Suprapubic skin (tissue), 4 donors: ENCODE measurements at regions not wholly inside any gene's neighbourhood (a gene's known extent, or its start where the extent isn't known, plus 50 kb on each side); places are given as distances from the start of the nearest gene placed in this dataset.
"Not testable (repeated sequence)": the region's sequence is repeated elsewhere in the genome, so short reads cannot be mapped to it uniquely, and the experiment has no call there.

Experiments used
- DNase-seq, 2 donors: peaks; one replicate each; pipeline ENCODE4 v3.0.0-alpha.2; 2019; ENCODE audit warnings: low spot score in 2 of 2
- H3K27ac ChIP-seq: fragments of 200-600 bp; sonication (generic); one replicate; pipeline ENCODE4 v1.5.1; 2019
- H3K27me3 ChIP-seq: fragments of 200-600 bp; sonication (generic); one replicate; pipeline ENCODE4 v1.5.1; 2019
- H3K36me3 ChIP-seq: fragments of 200-600 bp; sonication (generic); one replicate; pipeline ENCODE4 v1.5.1; 2019
- H3K4me1 ChIP-seq: fragments of 200-600 bp; sonication (generic); one replicate; pipeline ENCODE4 v1.5.1; 2019
- H3K4me3 ChIP-seq: fragments of 200-600 bp; sonication (generic); one replicate; pipeline ENCODE4 v1.5.1; 2019; ENCODE audit warnings: mild to moderate bottlenecking
- H3K9me3 ChIP-seq: fragments of 200-600 bp; sonication (generic); one replicate; pipeline ENCODE4 v1.5.1; 2019
- EP300 ChIP-seq: sonication (generic); formaldehyde crosslinking; IDR thresholded peaks from one replicate; pipeline ENCODE4 v1.6.1; 2017; ENCODE audit warnings: antibody characterized with exemption
- POLR2A ChIP-seq, 2 donors: fragments of 450-650 bp; IDR thresholded peaks; one replicate each; pipeline ENCODE4 v1.6.1; 2017; ENCODE audit warnings: antibody characterized with exemption in 2 of 2, mild to moderate bottlenecking in 2 of 2, moderate library complexity in 2 of 2
- POLR2AphosphoS5 ChIP-seq, 3 donors: sonication (generic); formaldehyde crosslinking; IDR thresholded peaks; one replicate each; pipeline ENCODE4 v1.6.1; 2017; ENCODE audit warnings: antibody characterized with exemption in 3 of 3
- WGBS: methylation state at CpG from one replicate; pipeline ENCODE4 v1.1.5; 2018; 5-methylcytosine and 5-hydroxymethylcytosine counted together
- TF ChIP-seq, protein P1 (sequence below), 2 donors: fragments of 200-600 bp in 1 of 2; fragments of 450-650 bp in 1 of 2; sonication (generic) in 1 of 2; IDR thresholded peaks; one replicate each; pipeline ENCODE4 v1.5.1; 2016 to 2019; ENCODE audit warnings: antibody characterized with exemption in 2 of 2, mild to moderate bottlenecking in 1 of 2, moderate library complexity in 1 of 2

DNA sequence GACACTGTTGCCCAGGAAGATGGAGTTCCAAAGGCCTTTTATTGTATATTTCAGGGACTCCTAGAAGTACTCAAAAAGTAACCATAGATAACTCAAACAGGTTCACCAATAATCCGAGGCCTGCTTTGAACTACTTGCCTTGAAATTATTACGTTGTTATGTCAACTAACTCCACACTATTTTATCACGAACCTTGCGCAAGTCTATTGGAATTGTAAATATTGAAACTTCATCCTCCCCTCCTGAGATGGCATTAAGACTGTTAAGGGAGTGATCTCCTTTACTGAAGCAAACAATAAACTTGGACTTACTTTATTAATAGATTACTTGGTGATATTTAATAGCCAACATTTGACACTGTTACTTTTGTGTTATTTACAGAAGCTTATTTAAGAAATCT is 199.6 kb upstream of the GADL1 start:
- peaks cover 4% of the 10 kb centered on the region for H3K4me1 ChIP-seq
- H3K4me3 ChIP-seq: no peak overlapping the region
- H3K27me3 ChIP-seq: no peaks in the 10 kb centered on the region
- TF ChIP-seq EP300 (no peak), POLR2A (IDR thresholded peaks at IDR 0.05) (no peak), POLR2AphosphoS5 (IDR thresholded peaks at IDR 0.05) (no peak)
- TF ChIP-seq, protein P1, sequence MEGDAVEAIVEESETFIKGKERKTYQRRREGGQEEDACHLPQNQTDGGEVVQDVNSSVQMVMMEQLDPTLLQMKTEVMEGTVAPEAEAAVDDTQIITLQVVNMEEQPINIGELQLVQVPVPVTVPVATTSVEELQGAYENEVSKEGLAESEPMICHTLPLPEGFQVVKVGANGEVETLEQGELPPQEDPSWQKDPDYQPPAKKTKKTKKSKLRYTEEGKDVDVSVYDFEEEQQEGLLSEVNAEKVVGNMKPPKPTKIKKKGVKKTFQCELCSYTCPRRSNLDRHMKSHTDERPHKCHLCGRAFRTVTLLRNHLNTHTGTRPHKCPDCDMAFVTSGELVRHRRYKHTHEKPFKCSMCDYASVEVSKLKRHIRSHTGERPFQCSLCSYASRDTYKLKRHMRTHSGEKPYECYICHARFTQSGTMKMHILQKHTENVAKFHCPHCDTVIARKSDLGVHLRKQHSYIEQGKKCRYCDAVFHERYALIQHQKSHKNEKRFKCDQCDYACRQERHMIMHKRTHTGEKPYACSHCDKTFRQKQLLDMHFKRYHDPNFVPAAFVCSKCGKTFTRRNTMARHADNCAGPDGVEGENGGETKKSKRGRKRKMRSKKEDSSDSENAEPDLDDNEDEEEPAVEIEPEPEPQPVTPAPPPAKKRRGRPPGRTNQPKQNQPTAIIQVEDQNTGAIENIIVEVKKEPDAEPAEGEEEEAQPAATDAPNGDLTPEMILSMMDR (IDR thresholded peaks at IDR 0.05): no peak
- H3K27ac ChIP-seq: no peak overlapping the region
- H3K9me3 ChIP-seq: no peaks in the 10 kb centered on the region
- no peaks in the 10 kb centered on the region for H3K36me3 ChIP-seq
- 91% methylated on average over 4 of the region's 4 CpGs for WGBS
- DNase-seq: no peak

DNA sequence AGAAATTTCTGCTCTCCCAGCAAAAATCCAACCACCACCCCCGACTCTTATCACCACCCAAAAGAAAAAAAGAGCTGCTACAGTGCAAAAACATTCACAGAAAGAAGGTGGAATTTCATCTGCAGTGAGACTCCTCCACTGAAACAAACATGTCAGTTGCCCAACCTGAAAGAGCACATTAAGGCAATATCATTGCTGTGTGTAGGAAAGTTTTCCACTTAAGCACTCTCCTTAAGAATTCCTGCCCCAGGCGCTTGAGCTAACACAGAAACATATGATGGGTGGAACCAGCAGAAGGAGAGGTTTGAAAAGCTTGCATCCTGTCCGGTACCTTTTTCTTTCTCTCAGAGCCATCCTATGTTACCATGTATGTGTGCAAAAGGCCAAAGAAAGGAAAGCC is 200.8 kb upstream of the GADL1 start:
- Histone ChIP-seq H3K27me3 (no peaks in the 10 kb centered on the region), H3K4me1 (peaks cover 4% of the 10 kb centered on the region), H3K36me3 (no peaks in the 10 kb centered on the region), H3K4me3 (no peak overlapping the region), H3K9me3 (no peaks in the 10 kb centered on the region), H3K27ac (no peak overlapping the region)
- no peak for DNase-seq
- WGBS: 55% methylated on average over 3 of the region's 3 CpGs
- TF ChIP-seq POLR2AphosphoS5 (IDR thresholded peaks at IDR 0.05) (no peak), EP300 (no peak), POLR2A (IDR thresholded peaks at IDR 0.05) (no peak)
- TF ChIP-seq, protein P1 (IDR thresholded peaks at IDR 0.05): no peak

DNA sequence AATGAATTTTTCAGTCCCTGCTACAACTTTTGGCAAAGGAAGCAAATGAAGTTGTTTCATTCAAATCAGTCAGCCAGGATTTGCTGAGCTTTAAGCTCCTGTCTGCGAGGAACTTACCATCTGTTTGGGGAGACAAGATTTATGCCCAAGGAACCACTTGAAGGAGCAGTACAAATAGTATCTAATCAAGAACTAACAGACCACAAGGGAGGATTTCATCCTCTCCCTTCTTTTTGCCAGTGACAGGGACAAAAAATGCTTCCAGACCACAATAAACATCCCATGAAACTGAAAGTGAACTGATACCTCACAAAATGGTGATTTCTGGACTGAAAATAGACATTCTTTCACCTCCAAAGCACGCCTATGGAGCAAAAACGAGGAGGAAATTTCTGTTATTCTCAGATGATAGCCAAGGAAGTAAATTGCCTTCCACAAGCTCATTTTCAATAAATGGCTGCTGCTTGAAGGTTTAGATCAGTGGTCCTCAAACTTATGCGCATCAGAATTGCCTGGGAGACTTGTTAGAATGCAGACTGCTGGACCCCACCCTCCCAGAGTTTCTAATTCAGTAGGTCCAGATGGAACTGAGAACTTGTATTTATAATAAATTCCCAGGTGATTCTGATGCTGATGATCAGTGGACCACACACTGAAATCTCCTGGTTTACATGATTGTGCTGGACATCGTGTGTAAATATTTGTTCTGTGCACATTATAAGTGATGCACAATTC is 202.4 kb upstream of the GADL1 start:
- WGBS: 79% methylated on average over 5 of the region's 5 CpGs
- H3K4me1 ChIP-seq: peaks cover 4% of the 10 kb centered on the region
- H3K9me3 ChIP-seq: no peaks in the 10 kb centered on the region
- DNase-seq: no peak
- no peak overlapping the region for H3K4me3 ChIP-seq
- no peaks in the 10 kb centered on the region for H3K27me3 ChIP-seq
- no peaks in the 10 kb centered on the region for H3K36me3 ChIP-seq
- H3K27ac ChIP-seq: no peak overlapping the region
- TF ChIP-seq, protein P1 (IDR thresholded peaks at IDR 0.05): no peak

DNA sequence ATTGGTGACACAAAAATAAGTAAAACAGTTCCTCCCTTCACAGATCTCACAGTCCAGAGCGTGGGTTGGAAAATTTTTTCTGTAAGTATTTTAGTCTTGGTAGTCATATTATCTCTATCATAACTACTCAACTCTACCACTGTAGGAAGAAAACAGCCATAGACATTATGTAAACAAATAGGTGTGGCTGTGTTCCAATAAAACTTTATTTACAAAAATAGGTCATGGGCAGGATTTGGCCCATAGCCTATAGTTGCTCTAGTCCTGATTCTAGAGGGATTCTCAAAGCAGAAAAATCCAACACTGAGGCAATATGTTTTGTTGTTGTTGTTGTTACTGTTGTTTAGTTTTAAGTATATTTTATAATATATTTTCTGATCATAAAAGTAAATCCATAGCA is 206.1 kb upstream of the GADL1 start:
- H3K4me3 ChIP-seq: no peak overlapping the region
- H3K4me1 ChIP-seq: peaks cover 6% of the 10 kb centered on the region
- H3K9me3 ChIP-seq: no peaks in the 10 kb centered on the region
- TF ChIP-seq POLR2A (IDR thresholded peaks at IDR 0.05) (no peak), POLR2AphosphoS5 (IDR thresholded peaks at IDR 0.05) (no peak), EP300 (no peak)
- TF ChIP-seq, protein P1 (IDR thresholded peaks at IDR 0.05): no peak
- no peak overlapping the region for H3K27ac ChIP-seq
- no peaks in the 10 kb centered on the region for H3K27me3 ChIP-seq
- 96% methylated on average over 1 of the region's 1 CpG for WGBS
- H3K36me3 ChIP-seq: no peaks in the 10 kb centered on the region
- DNase-seq: no peak

DNA sequence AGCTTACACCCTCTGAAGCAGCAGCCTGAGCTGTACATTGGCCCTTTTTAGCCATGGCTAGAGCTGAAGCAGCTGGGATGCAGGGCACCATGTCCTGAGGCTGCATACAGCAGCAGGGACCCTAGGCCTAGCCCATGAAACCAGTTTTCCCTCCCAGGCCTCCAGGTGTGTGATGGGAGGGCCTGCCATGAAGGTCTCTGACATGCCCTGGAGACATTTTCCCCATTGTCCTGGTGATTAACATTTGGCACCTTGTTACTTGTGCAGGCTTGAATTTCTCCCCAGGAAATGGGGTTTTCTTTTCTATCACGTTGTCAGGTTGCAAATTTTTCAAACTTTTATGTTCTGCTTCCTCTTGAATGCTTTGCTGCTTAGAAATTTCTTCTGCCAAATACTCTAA is 206.8 kb upstream of the GADL1 start:
- H3K27ac ChIP-seq, H3K27me3 ChIP-seq, H3K36me3 ChIP-seq, H3K9me3 ChIP-seq, DNase-seq, H3K4me3 ChIP-seq: not testable (repeated sequence)
- WGBS: 21% methylated on average over 1 of the region's 1 CpG
- peaks cover 12% of the 10 kb centered on the region for H3K4me1 ChIP-seq
